ENCODE measurements at regions not wholly inside any gene's neighbourhood (a gene's known extent, or its start where the extent isn't known, plus 50 kb on each side); places are given as distances from the start of the nearest gene placed in this dataset.

- TF ChIP-seq ZNF274 (IDR thresholded peaks at IDR 0.05; ENCODE audit: low read depth, low read length) (no peak), YY1 (IDR thresholded peaks at IDR 0.05; ENCODE audit: insufficient read depth, insufficient read length) (no peak), SUZ12 (IDR thresholded peaks at IDR 0.05; ENCODE audit: extremely low read depth, insufficient read depth, insufficient read length) (no peak)
Observed at GRCh38 chr4:10837151-10837550, 152.6 kb upstream of the CLNK start.

Data from NT2/D1 (cell line).